NCI-H1417 (cell line): ENCODE measurements at regions not wholly inside any gene's neighbourhood (a gene's known extent, or its start where the extent isn't known, plus 50 kb on each side); places are given as distances from the start of the nearest gene placed in this dataset.

ENCODE experiments used
- DNase-seq, 3 experiments: peaks; one replicate each; lab custom pipeline; 2025; lab: John Stamatoyannopoulos, UW

GRCh38 chr16:63372283-63372682, 1336.0 kb upstream of the CDH8 start:
- no peak for DNase-seq

GRCh38 chr16:63365649-63366304, 1329.5 kb upstream of the CDH8 start:
- no peak for DNase-seq

- DNase-seq = no peak
These were observed 1327.5 kb upstream of the CDH8 start for GRCh38 chr16:63363738-63364137.

GRCh38 chr16:63361032-63361624, 1324.9 kb upstream of the CDH8 start:
- peak; percentile 2 to 59 (median 48) for DNase-seq

GRCh38 chr16:63349961-63350360, 1313.7 kb upstream of the CDH8 start:
- DNase-seq = no peak

- no peak for DNase-seq
These were observed 1309.8 kb upstream of the CDH8 start for GRCh38 chr16:63346000-63346399.

GRCh38 chr16:63337264-63337663, 1301.0 kb upstream of the CDH8 start:
- DNase-seq = no peak

- DNase-seq = no peak
These were observed 1294.9 kb upstream of the CDH8 start for GRCh38 chr16:63331111-63331510.

- no peak for DNase-seq
These were observed 1290.6 kb upstream of the CDH8 start for GRCh38 chr16:63326736-63327339.

- DNase-seq = no peak
These were observed 1287.8 kb upstream of the CDH8 start for GRCh38 chr16:63323722-63324705.

- no peak for DNase-seq
These were observed 1286.8 kb upstream of the CDH8 start for GRCh38 chr16:63323055-63323454.

- no peak for DNase-seq
These were observed 1279.0 kb upstream of the CDH8 start for GRCh38 chr16:63315229-63315628.

- DNase-seq = no peak
These were observed 1276.1 kb upstream of the CDH8 start for GRCh38 chr16:63312346-63312745.

- no peak for DNase-seq
These were observed 1275.1 kb upstream of the CDH8 start for GRCh38 chr16:63311313-63311712.

GRCh38 chr16:63302811-63303210, 1266.6 kb upstream of the CDH8 start:
- no peak for DNase-seq

GRCh38 chr16:63301349-63301748, 1265.1 kb upstream of the CDH8 start:
- DNase-seq = no peak

- DNase-seq = no peak
These were observed 1262.8 kb upstream of the CDH8 start for GRCh38 chr16:63298993-63299392.

GRCh38 chr16:63292036-63292435, 1255.8 kb upstream of the CDH8 start:
- no peak for DNase-seq

- peak; percentile 6 to 44 (median 13) for DNase-seq
These were observed 1253.7 kb upstream of the CDH8 start for GRCh38 chr16:63289834-63290460.

- DNase-seq = no peak
These were observed 1251.2 kb upstream of the CDH8 start for GRCh38 chr16:63287401-63287800.

GRCh38 chr16:63283721-63284120, 1247.5 kb upstream of the CDH8 start:
- no peak for DNase-seq

- DNase-seq = no peak
These were observed 1208.4 kb upstream of the CDH8 start for GRCh38 chr16:63244631-63245030.
